Duodenal mucosa (tissue), 2 donors: ENCODE measurements at regions not wholly inside any gene's neighbourhood (a gene's known extent, or its start where the extent isn't known, plus 50 kb on each side); places are given as distances from the start of the nearest gene placed in this dataset.

Source experiments
- H3K27ac ChIP-seq: one replicate; pipeline ENCODE4 v1.7.0; 2013; ENCODE audit warnings: low read depth, low read length
- H3K27me3 ChIP-seq, 2 donors: one replicate each; pipeline ENCODE4 v1.7.0; 2013; ENCODE audit warnings: low read length in 2 of 2, control low read depth in 1 of 2; ENCODE audit not compliant: insufficient read depth in 2 of 2, control insufficient read depth in 1 of 2
- H3K36me3 ChIP-seq, 2 donors: one replicate each; pipeline ENCODE4 v1.7.0; 2013; ENCODE audit warnings: low read length in 2 of 2, control low read depth in 1 of 2; ENCODE audit not compliant: insufficient read depth in 2 of 2, control insufficient read depth in 1 of 2
- H3K4me1 ChIP-seq, 2 donors: one replicate each; pipeline ENCODE4 v1.7.0; 2013; ENCODE audit warnings: low read length in 2 of 2, control low read depth in 1 of 2; ENCODE audit not compliant: insufficient read depth in 2 of 2, control insufficient read depth in 1 of 2
- H3K4me3 ChIP-seq, 2 donors: one replicate each; pipeline ENCODE4 v1.7.0; 2013; ENCODE audit warnings: low read length in 2 of 2, low read depth in 1 of 2
- H3K9ac ChIP-seq, 2 donors: one replicate each; pipeline ENCODE4 v1.7.0; 2013; ENCODE audit warnings: low read length in 2 of 2, low read depth in 1 of 2
- H3K9me3 ChIP-seq, 2 donors: one replicate each; pipeline ENCODE4 v1.7.0; 2013; ENCODE audit warnings: low read length in 2 of 2, control low read depth in 1 of 2; ENCODE audit not compliant: control insufficient read depth in 1 of 2

GRCh38 chr9:129283705-129284606 lies 105.9 kb upstream of the IER5L start:
- Histone ChIP-seq H3K4me3 (no peak overlapping the region), H3K36me3 (no peaks in the 10 kb centered on the region), H3K27me3 (no peaks in the 10 kb centered on the region)

GRCh38 chr9:129283291-129283691 lies 105.2 kb upstream of the IER5L start:
- Histone ChIP-seq H3K9ac (no peak overlapping the region), H3K36me3 (no peaks in the 10 kb centered on the region), H3K27ac (no peak overlapping the region), H3K4me1 (no peaks in the 10 kb centered on the region), H3K9me3 (no peaks in the 10 kb centered on the region), H3K27me3 (no peaks in the 10 kb centered on the region), H3K4me3 (no peak overlapping the region)

More at GRCh38 chr9:129283705-129284606, 105.9 kb upstream of the IER5L start:
- H3K9me3 ChIP-seq: no peaks in the 10 kb centered on the region
- H3K27ac ChIP-seq: no peak overlapping the region
- no peak overlapping the region for H3K9ac ChIP-seq
- no peaks in the 10 kb centered on the region for H3K4me1 ChIP-seq

GRCh38 chr9:129282731-129283211 lies 104.7 kb upstream of the IER5L start:
- H3K4me1 ChIP-seq: no peaks in the 10 kb centered on the region
- H3K4me3 ChIP-seq: peak overlapping the region; percentile 15 to 51
- H3K36me3 ChIP-seq: no peaks in the 10 kb centered on the region
- H3K9me3 ChIP-seq: no peaks in the 10 kb centered on the region
- H3K27ac ChIP-seq: no peak overlapping the region
- no peaks in the 10 kb centered on the region for H3K27me3 ChIP-seq
- no peak overlapping the region for H3K9ac ChIP-seq

GRCh38 chr9:129282272-129282671 lies 104.2 kb upstream of the IER5L start:
- Histone ChIP-seq H3K4me3 (peak overlapping the region; percentile 15 to 51), H3K36me3 (no peaks in the 10 kb centered on the region), H3K27me3 (no peaks in the 10 kb centered on the region), H3K9me3 (no peaks in the 10 kb centered on the region), H3K27ac (no peak overlapping the region), H3K9ac (no peak overlapping the region), H3K4me1 (no peaks in the 10 kb centered on the region)

GRCh38 chr9:129281506-129282145 lies 103.6 kb upstream of the IER5L start:
- H3K27me3 ChIP-seq: no peaks in the 10 kb centered on the region
- no peak overlapping the region for H3K9ac ChIP-seq
- no peak overlapping the region for H3K4me3 ChIP-seq
- H3K36me3 ChIP-seq: no peaks in the 10 kb centered on the region
- no peak overlapping the region for H3K27ac ChIP-seq
- H3K4me1 ChIP-seq: no peaks in the 10 kb centered on the region
- H3K9me3 ChIP-seq: no peaks in the 10 kb centered on the region

- no peak overlapping the region for H3K27ac ChIP-seq
- H3K9me3 ChIP-seq: no peaks in the 10 kb centered on the region
- no peaks in the 10 kb centered on the region for H3K4me1 ChIP-seq
- no peaks in the 10 kb centered on the region for H3K27me3 ChIP-seq
- H3K4me3 ChIP-seq: no peak overlapping the region
- no peaks in the 10 kb centered on the region for H3K36me3 ChIP-seq
- H3K9ac ChIP-seq: no peak overlapping the region
Measured at GRCh38 chr9:129280623-129281271, 102.7 kb upstream of the IER5L start.

GRCh38 chr9:129280236-129280622 lies 102.2 kb upstream of the IER5L start:
- Histone ChIP-seq H3K27ac (no peak overlapping the region), H3K9me3 (no peaks in the 10 kb centered on the region), H3K4me1 (no peaks in the 10 kb centered on the region), H3K27me3 (no peaks in the 10 kb centered on the region), H3K9ac (no peak overlapping the region), H3K4me3 (no peak overlapping the region), H3K36me3 (no peaks in the 10 kb centered on the region)

- Histone ChIP-seq H3K27me3 (no peaks in the 10 kb centered on the region), H3K9me3 (no peaks in the 10 kb centered on the region), H3K9ac (no peak overlapping the region), H3K27ac (no peak overlapping the region), H3K36me3 (no peaks in the 10 kb centered on the region), H3K4me3 (no peak overlapping the region), H3K4me1 (no peaks in the 10 kb centered on the region)
Measured at GRCh38 chr9:129278391-129279237, 100.6 kb upstream of the IER5L start.

GRCh38 chr9:129276486-129277230 lies 98.6 kb upstream of the IER5L start:
- Histone ChIP-seq H3K4me3 (no peak overlapping the region), H3K9me3 (no peaks in the 10 kb centered on the region), H3K27ac (no peak overlapping the region), H3K36me3 (no peaks in the 10 kb centered on the region), H3K4me1 (peaks cover 0 to under 1% of the 10 kb centered on the region in 2 donors), H3K9ac (no peak overlapping the region), H3K27me3 (no peaks in the 10 kb centered on the region)
